Erythroblast (primary cell): ENCODE measurements at regions not wholly inside any gene's neighbourhood (a gene's known extent, or its start where the extent isn't known, plus 50 kb on each side); places are given as distances from the start of the nearest gene placed in this dataset.

Experiments used
- GATA1 ChIP-seq: IDR thresholded peaks from 2 replicates; pipeline ENCODE4 v1.6.1; 2011; ENCODE audit warnings: low read depth, mild to moderate bottlenecking, control low read depth, low read length, moderate library complexity
- POLR2A ChIP-seq: IDR thresholded peaks from 2 replicates; pipeline ENCODE4 v1.6.1; 2011; ENCODE audit warnings: mild to moderate bottlenecking, low read length

GRCh38 chr1:90621986-90622385 is 95.1 kb downstream of the BARHL2 start:
- TF ChIP-seq POLR2A: no peak
- no peak for TF ChIP-seq GATA1
